ENCODE measurements at regions not wholly inside any gene's neighbourhood (a gene's known extent, or its start where the extent isn't known, plus 50 kb on each side); places are given as distances from the start of the nearest gene placed in this dataset.

DNA sequence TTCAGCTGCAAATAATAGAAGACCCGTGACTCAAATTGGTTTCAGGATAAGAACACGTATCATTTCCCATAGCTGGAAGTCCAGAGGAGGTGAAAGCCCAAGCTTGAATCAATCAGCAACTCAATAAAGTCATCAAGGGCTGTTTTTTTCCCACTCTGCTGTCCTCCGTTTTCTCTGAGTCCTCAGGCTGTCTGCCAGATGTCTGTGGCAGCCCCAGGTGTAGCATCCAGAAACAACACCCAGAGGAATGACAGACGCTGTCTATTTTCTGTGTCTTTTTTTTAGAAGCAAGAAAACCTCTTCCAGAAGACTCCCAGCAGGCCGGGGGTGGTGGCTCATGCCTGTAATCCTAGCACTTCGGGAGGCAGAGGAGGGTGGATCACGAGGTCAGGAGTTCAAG, 204.4 kb downstream of the FAM43A start:
- TF ChIP-seq, protein P1, sequence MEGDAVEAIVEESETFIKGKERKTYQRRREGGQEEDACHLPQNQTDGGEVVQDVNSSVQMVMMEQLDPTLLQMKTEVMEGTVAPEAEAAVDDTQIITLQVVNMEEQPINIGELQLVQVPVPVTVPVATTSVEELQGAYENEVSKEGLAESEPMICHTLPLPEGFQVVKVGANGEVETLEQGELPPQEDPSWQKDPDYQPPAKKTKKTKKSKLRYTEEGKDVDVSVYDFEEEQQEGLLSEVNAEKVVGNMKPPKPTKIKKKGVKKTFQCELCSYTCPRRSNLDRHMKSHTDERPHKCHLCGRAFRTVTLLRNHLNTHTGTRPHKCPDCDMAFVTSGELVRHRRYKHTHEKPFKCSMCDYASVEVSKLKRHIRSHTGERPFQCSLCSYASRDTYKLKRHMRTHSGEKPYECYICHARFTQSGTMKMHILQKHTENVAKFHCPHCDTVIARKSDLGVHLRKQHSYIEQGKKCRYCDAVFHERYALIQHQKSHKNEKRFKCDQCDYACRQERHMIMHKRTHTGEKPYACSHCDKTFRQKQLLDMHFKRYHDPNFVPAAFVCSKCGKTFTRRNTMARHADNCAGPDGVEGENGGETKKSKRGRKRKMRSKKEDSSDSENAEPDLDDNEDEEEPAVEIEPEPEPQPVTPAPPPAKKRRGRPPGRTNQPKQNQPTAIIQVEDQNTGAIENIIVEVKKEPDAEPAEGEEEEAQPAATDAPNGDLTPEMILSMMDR (IDR thresholded peaks at IDR 0.05) = no peak
- no peak for TF ChIP-seq POLR2A (IDR thresholded peaks at IDR 0.05)

Data from thyroid gland (tissue), 4 donors.